GM12878 (cell line): ENCODE measurements at regions not wholly inside any gene's neighbourhood (a gene's known extent, or its start where the extent isn't known, plus 50 kb on each side); places are given as distances from the start of the nearest gene placed in this dataset.

Source experiments
- CBX3 ChIP-seq: fragments of 200-600 bp; sonication (generic); IDR thresholded peaks from 2 replicates; pipeline ENCODE4 v1.6.1; 2016; ENCODE audit warnings: low read depth, borderline replicate concordance
- CTCF ChIP-seq, 3 experiments: IDR thresholded peaks in 2 of 3; conservative IDR thresholded peaks in 1 of 3; 2 replicates each; pipeline ENCODE4 v1.5.1; 2011; ENCODE audit warnings: low read depth in 3 of 3, low read length in 3 of 3, mild to moderate bottlenecking in 3 of 3, control low read depth in 2 of 3, moderate library complexity in 2 of 3, inconsistent platforms in 1 of 3, mixed read lengths in 1 of 3; ENCODE audit not compliant: control insufficient read depth in 2 of 3, insufficient read depth in 1 of 3; ENCODE audit errors: extremely low read depth in 1 of 3
- EZH2 ChIP-seq: IDR thresholded peaks from 2 replicates; pipeline ENCODE4 v1.6.1; 2012; ENCODE audit warnings: low read depth, mild to moderate bottlenecking, control low read depth, inconsistent platforms, low read length, borderline replicate concordance; ENCODE audit not compliant: control insufficient read depth
- NFYB ChIP-seq: IDR thresholded peaks from 2 replicates; pipeline ENCODE4 v1.6.1; 2011; ENCODE audit warnings: low read depth, mild to moderate bottlenecking, low read length, improper control_type of control experiment, moderate library complexity; ENCODE audit not compliant: insufficient read depth
- POLR2AphosphoS5 ChIP-seq: IDR thresholded peaks from 2 replicates; pipeline ENCODE4 v1.6.1; 2011; ENCODE audit warnings: mild to moderate bottlenecking, low read length, inconsistent platforms
- RB1 ChIP-seq: fragments of 450-650 bp; formaldehyde crosslinking; IDR thresholded peaks from 2 replicates; pipeline ENCODE4 v1.6.1; 2017; ENCODE audit warnings: mild to moderate bottlenecking, borderline replicate concordance

GRCh38 chr13:88472316-88472715, 801.1 kb downstream of the SLITRK5 start:
- no peak for TF ChIP-seq CTCF (IDR thresholded peaks at IDR 0.05 in 2 of 3, conservative IDR thresholded peaks at IDR 0.05 in 1 of 3; ENCODE audit: control insufficient read depth in 2 of 3, extremely low read depth in 1 of 3, insufficient read depth in 1 of 3, low read depth in 3 of 3, low read length in 3 of 3)
- TF ChIP-seq NFYB = no peak
- no peak for TF ChIP-seq POLR2AphosphoS5
- no peak for TF ChIP-seq EZH2
- no peak for TF ChIP-seq CBX3
- TF ChIP-seq RB1 = no peak
